Endothelial cell of umbilical vein (primary cell): ENCODE measurements at regions not wholly inside any gene's neighbourhood (a gene's known extent, or its start where the extent isn't known, plus 50 kb on each side); places are given as distances from the start of the nearest gene placed in this dataset.
"Not testable (repeated sequence)": the region's sequence is repeated elsewhere in the genome, so short reads cannot be mapped to it uniquely, and the experiment has no call there.

Source experiments
- BruUV-seq: library from RNA; stranded (reverse); fragments of 400-500 nt; replicated peaks from 2 replicates; lab custom pipeline; 2021; lab: Mats Ljungman, UMichigan
- CTCF ChIA-PET: fragments of 300-600, 350-600 bp; sonication (Branson Sonifier 250); formaldehyde crosslinking; loops from one replicate; lab custom pipeline; 2021; ENCODE audit warnings: antibody characterized with exemption, inconsistent platforms; lab: Charles Lee
- POLR2A ChIA-PET: fragments of 300-600, 350-600 bp; sonication (Branson Sonifier 250); formaldehyde crosslinking; loops from one replicate; lab custom pipeline; 2021; ENCODE audit warnings: antibody characterized with exemption, inconsistent platforms; lab: Charles Lee
- DNase-seq: peaks from one replicate; pipeline ENCODE4 v3.0.0-alpha.2; 2011; ENCODE audit warnings: low read depth, low spot score
- FAIRE-seq: peaks from 2 replicates; lab custom pipeline; 2011; peaks lifted over from hg19 to GRCh38; lab: Jason Lieb, UNC
- H2AFZ ChIP-seq: 2 replicates; pipeline ENCODE4 v1.6.0; 2012; ENCODE audit warnings: low read depth, low read length, control low read depth, inconsistent platforms
- H3K27ac ChIP-seq: 2 replicates; pipeline ENCODE4 v1.5.1; 2011; ENCODE audit warnings: low read depth, mild to moderate bottlenecking, control low read depth, low read length, moderate library complexity; ENCODE audit not compliant: insufficient read depth
- H3K27me3 ChIP-seq, 2 experiments: 2 replicates each; pipeline versions ENCODE4 v1.6.0 to v1.6.1; 2011; ENCODE audit warnings: low read length in 2 of 2, mixed read lengths in 1 of 2; ENCODE audit not compliant: control insufficient read depth in 2 of 2, insufficient read depth in 2 of 2
- H3K36me3 ChIP-seq, 2 experiments: 2 replicates in 1 of 2; 3 replicates in 1 of 2; pipeline ENCODE4 v1.5.1; 2011; ENCODE audit warnings: low read length in 2 of 2, mild to moderate bottlenecking in 1 of 2, moderate library complexity in 1 of 2; ENCODE audit not compliant: control insufficient read depth in 2 of 2, insufficient read depth in 2 of 2; ENCODE audit errors: extremely low read depth in 1 of 2
- H3K4me1 ChIP-seq: 3 replicates; pipeline ENCODE4 v1.5.1; 2011; ENCODE audit warnings: mild to moderate bottlenecking, low read length; ENCODE audit not compliant: control insufficient read depth, insufficient read depth; ENCODE audit errors: extremely low read depth
- H3K4me2 ChIP-seq: 2 replicates; pipeline ENCODE4 v1.6.1; 2011; ENCODE audit warnings: low read length, control low read depth, mixed read lengths; ENCODE audit not compliant: insufficient read depth
- H3K4me3 ChIP-seq, 3 experiments: fragments of 200-600 bp in 1 of 3; sonication (generic), shearing (Covaris generic) in 1 of 3; replicated peaks in 1 of 3; 2 replicates each; pipeline ENCODE4 v1.5.1; 2011 to 2016; ENCODE audit warnings: control low read depth in 3 of 3, low read length in 3 of 3, mild to moderate bottlenecking in 2 of 3, inconsistent platforms in 1 of 3, low read depth in 1 of 3, moderate library complexity in 1 of 3; ENCODE audit not compliant: insufficient read depth in 1 of 3
- H3K79me2 ChIP-seq: 2 replicates; pipeline ENCODE4 v1.6.0; 2012; ENCODE audit warnings: low read length, inconsistent platforms; ENCODE audit not compliant: control insufficient read depth, insufficient read depth
- H3K9ac ChIP-seq: replicated peaks from 2 replicates; pipeline ENCODE3; 2011; ENCODE audit warnings: low read length, control low read depth; ENCODE audit not compliant: insufficient read depth; ENCODE audit errors: extremely low read depth
- H3K9me1 ChIP-seq: replicated peaks from 3 replicates; pipeline ENCODE4 v1.6.0; 2011; ENCODE audit warnings: mild to moderate bottlenecking, low read length; ENCODE audit not compliant: control insufficient read depth, insufficient read depth; ENCODE audit errors: extremely low read depth
- H3K9me3 ChIP-seq: replicated peaks from 2 replicates; pipeline ENCODE4 v1.5.1; 2012; ENCODE audit warnings: low read length, inconsistent platforms; ENCODE audit not compliant: control insufficient read depth, insufficient read depth
- H4K20me1 ChIP-seq: replicated peaks from 2 replicates; pipeline ENCODE3; 2011; ENCODE audit warnings: mild to moderate bottlenecking, low read length; ENCODE audit not compliant: control insufficient read depth, insufficient read depth; ENCODE audit errors: extremely low read depth
- EZH2 ChIP-seq: IDR thresholded peaks from 2 replicates; pipeline ENCODE4 v1.6.1; 2012; ENCODE audit warnings: borderline replicate concordance, low read depth, mild to moderate bottlenecking, moderate library complexity, low read length, inconsistent platforms; ENCODE audit not compliant: severe bottlenecking
- MYC ChIP-seq: IDR thresholded peaks from one replicate; pipeline ENCODE4 v1.6.1; 2011; ENCODE audit warnings: mild to moderate bottlenecking, low read depth, low read length
- POLR2AphosphoS5 ChIP-seq: IDR thresholded peaks from 2 replicates; pipeline ENCODE4 v1.6.1; 2012; ENCODE audit warnings: low read depth, mild to moderate bottlenecking, control low read depth, low read length, moderate library complexity; ENCODE audit not compliant: insufficient read depth
- dilution Hi-C: fragments of 300-500 bp; cut with MboI; formaldehyde crosslinking; loops from one replicate; pipeline ENCODE4 v1.15.0; 2019; ENCODE audit warnings: low sequenced_read_pairs; ENCODE audit not compliant: extremely low pct_ligation_motif_present
- intact Hi-C: fragments of 100-400 bp; cut with micrococcal nuclease; formaldehyde crosslinking; loops from one replicate; pipeline ENCODE4 v1.10.0; 2022
- TF ChIP-seq, protein P1 (sequence below), 2 donors: IDR thresholded peaks; 1 replicate in 1 of 2; 2 replicates in 1 of 2; pipeline ENCODE4 v1.5.1; 2011; ENCODE audit warnings: low read length in 2 of 2, mild to moderate bottlenecking in 2 of 2, moderate library complexity in 2 of 2, control low read depth in 1 of 2, inconsistent platforms in 1 of 2, low read depth in 1 of 2; ENCODE audit not compliant: insufficient read depth in 1 of 2; ENCODE audit errors: extremely low read depth in 1 of 2

DNA sequence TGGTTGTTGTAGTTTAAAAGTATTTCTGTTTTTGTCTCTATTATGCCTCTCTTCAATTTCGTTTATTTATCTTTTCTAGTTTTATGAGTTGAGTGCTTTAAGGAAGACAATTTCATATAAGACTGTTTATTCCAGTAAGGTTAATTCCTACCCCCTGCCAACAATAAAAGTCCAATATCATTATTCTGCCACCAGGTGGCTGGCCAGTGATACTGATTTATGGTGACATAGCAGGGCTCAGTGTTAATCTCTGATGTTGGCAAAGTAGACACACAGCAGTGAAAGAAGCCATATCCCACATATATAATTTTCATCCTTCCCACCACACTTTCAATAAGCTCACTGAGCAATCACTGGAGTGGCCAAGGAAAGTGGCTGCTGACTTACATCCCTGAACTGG lies 69.0 kb upstream of the BMP4 start:
- Histone ChIP-seq H2AFZ (peak overlapping the region; percentile 43), H3K9ac (no peak overlapping the region), H3K36me3 (no peaks in the 10 kb centered on the region), H3K27ac (no peak overlapping the region), H3K4me1 (no peaks in the 10 kb centered on the region), H3K9me3 (no peaks in the 10 kb centered on the region), H3K4me3 (no peak overlapping the region), H4K20me1 (no peaks in the 10 kb centered on the region), H3K27me3 (no peaks in the 10 kb centered on the region), H3K4me2 (no peak overlapping the region), H3K79me2 (no peaks in the 10 kb centered on the region), H3K9me1 (no peaks in the 10 kb centered on the region)
- TF ChIP-seq EZH2, result no peak
- TF ChIP-seq, protein P1, sequence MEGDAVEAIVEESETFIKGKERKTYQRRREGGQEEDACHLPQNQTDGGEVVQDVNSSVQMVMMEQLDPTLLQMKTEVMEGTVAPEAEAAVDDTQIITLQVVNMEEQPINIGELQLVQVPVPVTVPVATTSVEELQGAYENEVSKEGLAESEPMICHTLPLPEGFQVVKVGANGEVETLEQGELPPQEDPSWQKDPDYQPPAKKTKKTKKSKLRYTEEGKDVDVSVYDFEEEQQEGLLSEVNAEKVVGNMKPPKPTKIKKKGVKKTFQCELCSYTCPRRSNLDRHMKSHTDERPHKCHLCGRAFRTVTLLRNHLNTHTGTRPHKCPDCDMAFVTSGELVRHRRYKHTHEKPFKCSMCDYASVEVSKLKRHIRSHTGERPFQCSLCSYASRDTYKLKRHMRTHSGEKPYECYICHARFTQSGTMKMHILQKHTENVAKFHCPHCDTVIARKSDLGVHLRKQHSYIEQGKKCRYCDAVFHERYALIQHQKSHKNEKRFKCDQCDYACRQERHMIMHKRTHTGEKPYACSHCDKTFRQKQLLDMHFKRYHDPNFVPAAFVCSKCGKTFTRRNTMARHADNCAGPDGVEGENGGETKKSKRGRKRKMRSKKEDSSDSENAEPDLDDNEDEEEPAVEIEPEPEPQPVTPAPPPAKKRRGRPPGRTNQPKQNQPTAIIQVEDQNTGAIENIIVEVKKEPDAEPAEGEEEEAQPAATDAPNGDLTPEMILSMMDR (IDR thresholded peaks at IDR 0.05; ENCODE audit: extremely low read depth in 1 of 2, insufficient read depth in 1 of 2, low read depth in 1 of 2, low read length in 2 of 2), result peak; percentile 27 to 46
- POLR2A ChIA-PET, result no interaction called here
- peak; percentile 67 for FAIRE-seq
- BruUV-seq, result no TSS peak
- dilution Hi-C loops (no loop called here), intact Hi-C loops (loop anchor here (1.0 to 10.0 kb wide), 5 partner anchors 133 to 591 kb away; no protein-coding TSS in a partner anchor)
- peak; percentile 73 for DNase-seq
- CTCF ChIA-PET, result interaction anchor here (1.1 to 2.9 kb wide), 2 partner anchors 65 to 149 kb away, joined by 3 to 16 read pairs; no protein-coding TSS in a partner anchor

DNA sequence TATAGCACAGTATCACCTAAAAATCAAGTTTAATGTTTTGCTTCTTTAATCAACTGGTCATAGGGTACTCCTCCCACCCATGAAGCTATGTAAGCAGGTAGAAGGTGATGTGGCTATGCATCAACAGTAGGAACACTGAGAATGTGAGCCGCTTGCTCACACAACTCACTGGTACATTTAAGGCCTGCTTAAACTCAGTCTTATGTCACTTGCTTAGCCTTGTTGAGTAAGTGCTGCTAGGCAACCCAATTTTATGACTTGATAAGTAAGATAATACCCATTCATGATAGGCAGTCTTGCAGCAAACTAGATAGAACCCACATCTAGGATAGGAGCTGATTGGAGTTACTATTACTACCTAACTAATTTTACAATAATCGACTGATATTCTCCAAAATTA lies 70.0 kb upstream of the BMP4 start:
- Histone ChIP-seq H3K9ac (no peak overlapping the region), H4K20me1 (no peaks in the 10 kb centered on the region), H3K27me3 (no peaks in the 10 kb centered on the region), H3K9me1 (no peaks in the 10 kb centered on the region), H3K9me3 (no peaks in the 10 kb centered on the region), H3K4me2 (no peak overlapping the region), H2AFZ (no peak overlapping the region), H3K4me1 (no peaks in the 10 kb centered on the region), H3K79me2 (no peaks in the 10 kb centered on the region), H3K4me3 (no peak overlapping the region), H3K27ac (no peak overlapping the region), H3K36me3 (no peaks in the 10 kb centered on the region)
- intact Hi-C loops, result loop anchor here (5.0 to 10.0 kb wide), 2 partner anchors 134 to 592 kb away; no protein-coding TSS in a partner anchor
- no peak for DNase-seq
- dilution Hi-C loops, result no loop called here
- POLR2A ChIA-PET, result no interaction called here
- TF ChIP-seq MYC (no peak), EZH2 (no peak), POLR2AphosphoS5 (no peak)
- CTCF ChIA-PET, result interaction anchor here (0.6 to 2.9 kb wide), 2 partner anchors 148 to 302 kb away, joined by 3 to 16 read pairs; no protein-coding TSS in a partner anchor
- no peak for FAIRE-seq
- no TSS peak for BruUV-seq

DNA sequence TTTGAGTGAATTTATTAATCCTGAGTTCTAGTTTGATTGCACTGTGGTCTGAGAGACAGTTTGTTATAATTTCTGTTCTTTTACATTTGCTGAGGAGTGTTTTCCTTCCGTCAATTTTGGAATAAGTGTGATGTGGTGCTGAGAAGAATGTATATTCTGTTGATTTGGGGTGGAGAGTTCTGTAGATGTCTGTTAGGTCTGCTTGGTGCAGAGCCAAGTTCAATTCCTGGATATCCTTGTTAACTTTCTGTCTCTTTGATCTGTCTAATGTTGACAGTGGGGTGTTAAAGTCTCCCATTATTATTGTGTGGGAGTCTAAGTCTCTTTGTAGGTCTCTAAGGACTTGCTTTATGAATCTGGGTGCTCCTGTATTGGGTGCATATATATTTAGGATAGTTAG lies 74.4 kb upstream of the BMP4 start:
- intact Hi-C loops, dilution Hi-C loops: not testable (repeated sequence)

More for the DNA sequence above, 74.4 kb upstream of the BMP4 start:
- H3K4me1 ChIP-seq, H3K27ac ChIP-seq, H4K20me1 ChIP-seq, H2AFZ ChIP-seq, H3K4me2 ChIP-seq, POLR2A ChIA-PET, H3K36me3 ChIP-seq, H3K9me3 ChIP-seq, BruUV-seq, H3K4me3 ChIP-seq, H3K9ac ChIP-seq, H3K79me2 ChIP-seq, FAIRE-seq, H3K9me1 ChIP-seq, H3K27me3 ChIP-seq, CTCF ChIA-PET, DNase-seq: not testable (repeated sequence)
